ENCODE measurements at regions not wholly inside any gene's neighbourhood (a gene's known extent, or its start where the extent isn't known, plus 50 kb on each side); places are given as distances from the start of the nearest gene placed in this dataset.

- DNase-seq, result no peak
These were observed 801.9 kb downstream of the TECRL start for GRCh38 chr4:63607169-63607872.

GRCh38 chr4:63589796-63590195, 819.5 kb downstream of the TECRL start:
- DNase-seq, result no peak

GRCh38 chr4:63583561-63583960, 825.7 kb downstream of the TECRL start:
- no peak for DNase-seq

- no peak for DNase-seq
These were observed 826.2 kb downstream of the TECRL start for GRCh38 chr4:63583007-63583406.

DNA sequence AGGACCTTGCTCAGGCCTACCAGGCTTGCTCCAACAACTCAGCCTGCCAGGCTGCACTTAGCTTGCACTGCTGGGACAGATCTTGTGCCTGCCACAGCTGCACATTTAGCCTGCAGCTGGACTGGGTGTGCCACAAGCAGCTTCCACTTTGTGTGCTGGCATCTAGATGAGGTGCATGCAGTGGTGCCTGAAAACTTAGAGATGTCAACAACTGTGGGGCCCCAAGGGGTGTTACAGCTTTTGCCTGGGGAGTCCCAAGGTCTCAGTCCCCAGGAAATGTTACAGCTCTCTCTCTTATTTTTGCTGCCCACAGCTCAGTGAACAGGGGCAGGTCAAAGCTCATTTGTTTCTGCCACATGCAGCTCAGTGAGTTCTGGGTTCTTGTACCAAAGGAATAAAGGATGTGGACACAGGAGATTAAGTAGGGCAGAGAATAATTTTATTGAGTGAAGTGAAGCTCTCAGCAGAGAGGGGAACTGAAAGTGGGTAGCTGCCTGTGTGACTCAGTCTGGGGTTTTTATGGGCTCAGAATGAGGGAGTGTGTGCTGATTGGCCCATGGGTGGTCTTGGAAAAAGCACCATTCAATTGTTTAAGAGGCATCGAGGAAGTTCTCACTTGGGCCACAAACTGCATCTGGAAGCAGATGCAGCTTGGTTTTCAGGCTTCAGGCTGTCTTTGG, 828.3 kb downstream of the TECRL start:
- DNase-seq, result no peak

GRCh38 chr4:63578383-63578782, 830.9 kb downstream of the TECRL start:
- DNase-seq, result no peak

DNA sequence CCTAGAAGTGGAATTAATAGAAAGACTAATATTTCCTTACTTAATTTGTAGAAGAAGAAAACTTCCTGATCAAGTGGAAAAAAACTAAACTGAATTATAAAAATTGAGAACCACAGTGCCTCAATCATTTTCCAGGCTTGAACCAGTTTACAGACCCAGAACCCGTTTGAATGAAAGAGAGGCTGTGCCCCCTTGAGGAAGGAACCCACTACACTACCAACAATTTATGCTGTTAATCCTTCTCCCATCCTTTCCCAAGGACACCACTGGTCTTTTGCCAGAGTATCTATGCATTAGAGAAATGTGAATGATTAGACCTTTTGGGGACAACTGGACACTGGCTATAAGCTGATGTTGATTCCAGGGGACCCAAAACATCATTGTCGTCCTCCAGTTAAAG, 842.6 kb downstream of the TECRL start:
- DNase-seq, result no peak

DNA sequence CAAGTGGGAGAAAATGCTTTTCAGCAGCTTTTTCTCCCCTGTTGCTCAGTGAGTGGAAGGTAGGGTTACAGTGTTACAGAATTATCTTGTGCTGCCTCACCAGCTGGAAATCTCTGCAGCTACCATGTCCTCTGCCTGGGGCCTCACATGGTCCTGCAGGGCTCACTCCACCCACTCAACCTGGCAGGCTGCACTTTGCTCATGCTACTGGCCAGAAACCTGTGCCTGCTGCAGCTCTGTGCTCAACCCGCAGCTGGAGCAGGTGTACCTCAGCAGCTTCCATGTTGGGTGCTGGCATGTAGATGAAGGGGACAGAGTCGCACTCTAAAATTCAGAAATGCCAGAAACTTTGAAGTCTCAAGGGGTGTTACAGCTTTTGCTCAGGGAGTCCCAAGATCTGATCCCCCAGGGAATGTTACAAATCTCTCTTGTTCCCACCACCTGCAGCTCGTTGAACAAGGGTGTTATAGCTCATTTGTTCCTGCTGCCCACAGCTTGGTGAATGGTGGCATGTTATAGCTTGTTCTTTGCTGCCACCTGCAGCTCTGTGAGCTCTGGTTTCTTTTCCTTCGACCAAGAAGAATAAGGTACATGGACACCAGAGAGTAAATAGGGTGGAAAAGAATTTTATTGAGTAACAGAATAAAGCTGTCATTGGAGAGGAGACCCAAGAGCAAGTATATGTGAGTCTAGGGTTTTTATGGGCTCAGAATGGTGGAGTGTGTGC, 845.8 kb downstream of the TECRL start:
- no peak for DNase-seq

- DNase-seq, result no peak
These were observed 850.5 kb downstream of the TECRL start for GRCh38 chr4:63558709-63559108.

DNA sequence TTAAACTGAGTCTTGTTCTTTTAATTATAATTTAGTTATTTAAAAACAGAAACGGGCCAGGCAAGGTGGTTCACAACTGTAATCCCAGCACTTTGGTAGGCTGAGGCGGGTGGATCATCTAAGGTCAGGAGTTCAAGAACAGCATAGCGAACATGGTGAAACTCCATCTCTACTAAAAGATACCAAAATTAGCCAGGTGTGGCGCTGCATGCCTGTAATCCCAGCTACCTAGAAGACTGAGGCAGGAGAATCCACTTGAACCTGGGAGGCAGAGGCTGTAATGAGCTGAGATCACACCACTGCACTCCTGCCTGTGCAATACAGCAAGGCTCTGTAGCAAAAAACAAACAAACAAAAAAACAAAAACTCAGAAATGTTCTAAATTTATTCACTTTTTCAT, 852.9 kb downstream of the TECRL start:
- no peak for DNase-seq

DNA sequence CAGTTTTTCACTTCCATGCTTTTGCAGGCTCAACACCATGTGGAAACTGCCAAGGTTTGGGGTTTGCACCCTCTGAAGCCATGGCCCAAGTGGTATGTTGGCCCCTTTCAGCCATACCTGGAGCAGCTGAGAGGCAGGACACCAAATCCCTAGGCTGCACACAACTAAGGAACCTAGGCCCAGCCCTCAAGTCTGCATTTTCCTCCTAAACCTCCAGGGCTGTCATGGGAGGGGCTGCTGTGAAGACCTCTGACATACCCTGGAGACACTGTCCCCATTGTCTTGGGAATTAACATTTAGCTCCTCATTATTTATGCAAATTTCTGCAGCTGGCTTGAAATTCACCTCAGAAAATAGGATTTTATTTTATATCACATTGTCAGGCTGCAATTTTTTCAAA, 856.1 kb downstream of the TECRL start:
- DNase-seq, result no peak

DNA sequence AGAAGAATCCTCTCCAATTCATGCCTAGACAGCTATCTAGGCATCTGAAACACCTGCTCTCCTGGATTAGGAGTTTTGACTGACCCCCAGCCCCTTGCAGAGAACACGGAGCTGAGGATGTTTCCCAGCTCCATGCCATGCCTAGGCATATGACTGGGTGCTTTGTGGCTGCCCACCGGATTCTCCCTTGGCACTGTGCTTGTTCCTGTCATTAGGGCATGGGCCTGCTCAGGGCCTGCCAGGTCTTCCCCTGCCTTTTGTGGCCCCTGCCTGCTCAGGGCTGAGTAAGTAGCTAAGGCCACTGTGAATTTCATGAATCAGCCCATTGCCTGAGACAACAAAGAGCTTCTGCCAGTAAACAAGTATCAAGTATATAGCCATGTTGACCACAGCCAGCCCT, 867.4 kb downstream of the TECRL start:
- no peak for DNase-seq

DNA sequence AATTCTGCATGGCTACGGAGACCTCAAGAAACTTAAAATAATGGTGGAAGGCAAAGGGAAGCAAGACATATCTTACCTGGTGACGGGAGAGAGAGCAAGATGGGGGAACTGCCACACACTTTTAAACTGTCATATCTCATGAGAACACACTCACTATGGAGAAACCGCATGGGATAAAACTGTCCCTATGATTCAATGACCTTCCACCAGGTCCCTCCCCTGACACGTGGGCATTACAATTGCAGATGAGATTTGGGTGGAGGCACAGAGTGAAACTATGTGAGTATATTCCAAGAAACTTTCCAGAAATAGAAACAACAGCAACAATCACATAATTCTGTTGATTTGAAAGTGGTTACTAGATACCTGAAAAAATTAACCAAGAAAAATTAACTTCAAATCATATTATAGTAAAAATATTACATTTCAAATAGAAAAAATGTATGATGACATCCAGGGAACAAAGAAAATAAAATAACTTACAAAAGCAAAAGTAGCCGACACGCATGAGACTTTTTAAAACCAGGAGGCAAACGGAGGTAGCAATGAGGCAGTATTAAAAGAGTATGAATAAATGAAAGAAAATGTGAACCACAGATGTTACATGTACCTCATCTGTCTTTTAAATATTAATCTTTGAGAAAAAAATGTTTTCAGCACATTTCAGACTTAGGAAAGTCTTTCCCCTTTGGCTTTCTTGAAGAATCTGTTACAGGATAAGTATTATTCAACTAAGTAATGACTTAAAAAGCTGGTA, 879.5 kb downstream of the TECRL start:
- DNase-seq, result no peak

DNA sequence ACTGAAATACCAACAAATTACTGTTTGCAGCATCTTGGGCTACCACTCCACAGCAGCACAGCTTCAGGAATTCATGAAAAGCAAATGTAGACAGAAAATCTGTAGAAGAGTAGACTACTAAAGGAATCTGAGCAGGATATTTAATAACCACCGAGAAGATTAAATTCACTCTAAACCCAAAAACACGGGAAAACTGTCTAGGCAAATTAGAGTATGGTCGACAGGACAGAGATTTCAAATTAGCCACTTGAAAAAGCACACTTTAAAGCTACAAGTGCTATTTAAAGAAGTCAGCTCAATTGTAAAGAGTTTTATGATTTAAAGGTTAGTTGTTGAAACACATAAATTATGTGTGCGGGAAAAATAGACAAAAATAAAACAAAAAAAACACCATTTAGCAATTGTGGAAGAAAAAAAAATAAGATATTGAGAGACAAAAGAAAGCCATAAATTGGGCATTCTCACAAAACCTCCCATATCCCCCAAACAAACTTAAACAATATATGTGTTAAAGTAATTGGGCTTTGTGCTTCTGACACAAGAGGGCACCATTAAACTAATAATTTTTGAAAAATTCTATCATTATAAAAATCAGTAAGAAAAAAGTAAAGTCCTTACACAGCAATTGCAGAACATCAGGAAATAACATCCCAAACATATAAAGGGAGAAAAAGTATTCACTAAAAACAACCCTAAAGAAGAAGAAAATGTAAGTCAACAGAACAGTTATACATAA, 880.8 kb downstream of the TECRL start:
- DNase-seq, result no peak

- no peak for DNase-seq
These were observed 883.0 kb downstream of the TECRL start for GRCh38 chr4:63526251-63526650.

DNA sequence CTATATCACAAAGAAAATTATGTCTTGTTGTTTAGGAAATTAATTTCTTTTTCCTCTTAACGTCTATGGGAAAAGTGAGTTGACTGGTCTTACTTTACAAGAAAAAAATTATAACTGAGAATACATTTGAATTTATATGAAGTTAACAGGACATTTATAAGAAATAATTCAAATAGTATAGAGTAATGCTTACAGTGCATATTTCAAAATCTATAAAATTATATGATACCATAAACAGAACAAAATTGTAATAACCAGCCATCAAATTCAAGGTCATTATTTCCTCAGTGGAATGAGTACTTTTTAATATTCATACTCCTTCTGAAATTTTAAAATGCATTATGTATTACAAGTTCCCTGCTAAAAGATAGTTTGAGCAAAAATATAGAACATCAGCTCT, 884.5 kb downstream of the TECRL start:
- no peak for DNase-seq

- DNase-seq, result no peak
These were observed 903.4 kb downstream of the TECRL start for GRCh38 chr4:63505714-63506460.

DNA sequence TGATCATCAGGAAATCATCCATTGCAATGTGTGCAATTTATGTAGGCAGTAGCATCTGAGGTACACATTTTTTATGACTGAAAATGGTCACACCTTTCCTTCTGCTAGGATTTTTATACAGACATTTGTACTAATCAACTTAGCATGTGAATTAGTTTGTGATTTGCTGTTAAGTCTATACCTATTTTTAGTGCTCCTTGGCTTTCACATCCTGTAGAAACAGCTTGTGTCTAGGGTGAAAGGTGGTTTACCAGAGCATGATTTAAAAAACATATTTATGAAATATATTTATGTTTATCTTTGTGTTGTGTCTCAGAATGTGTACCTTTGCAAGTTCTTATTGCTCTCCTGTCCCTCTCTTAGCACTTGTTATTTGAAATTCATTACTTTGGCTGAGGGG, 916.0 kb downstream of the TECRL start:
- no peak for DNase-seq

DNA sequence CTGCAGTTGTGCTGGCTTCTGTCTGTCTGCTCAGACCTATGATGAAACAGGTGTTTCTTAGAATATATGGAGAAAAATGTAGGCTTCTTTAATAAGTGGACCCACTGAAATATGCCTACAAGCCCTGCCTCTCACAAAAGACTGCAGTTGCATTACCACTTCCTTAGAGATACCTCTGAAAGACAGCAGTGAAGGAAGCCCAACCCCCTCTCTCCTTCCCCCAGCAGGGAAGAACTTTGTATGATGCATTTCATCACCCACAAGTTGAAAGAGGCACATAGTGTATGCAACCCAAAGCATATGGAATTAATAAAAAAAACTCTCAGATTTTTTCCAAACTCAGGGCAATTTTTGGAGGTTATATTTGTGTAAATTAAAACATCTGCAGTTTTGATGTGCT, 916.7 kb downstream of the TECRL start:
- no peak for DNase-seq

DNA sequence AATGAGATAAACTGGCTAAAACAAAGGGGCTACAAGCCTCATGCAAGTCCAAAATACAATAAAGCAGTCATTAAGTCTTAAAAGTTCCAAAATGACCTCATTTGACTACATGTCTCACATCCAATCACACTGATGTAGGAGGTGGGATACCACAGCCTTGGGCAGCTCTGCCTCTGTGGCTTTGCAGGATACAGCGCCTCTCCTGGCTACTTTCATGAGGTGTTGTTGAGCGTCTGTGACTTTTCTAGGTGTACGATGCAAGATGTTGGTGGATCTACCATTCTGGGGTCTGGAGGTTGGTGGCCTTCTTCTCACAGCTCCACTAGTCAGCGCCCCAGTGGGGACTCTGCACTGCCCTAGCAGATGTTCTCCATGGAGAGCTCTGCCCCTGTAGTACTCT, 944.9 kb downstream of the TECRL start:
- no peak for DNase-seq

DNA sequence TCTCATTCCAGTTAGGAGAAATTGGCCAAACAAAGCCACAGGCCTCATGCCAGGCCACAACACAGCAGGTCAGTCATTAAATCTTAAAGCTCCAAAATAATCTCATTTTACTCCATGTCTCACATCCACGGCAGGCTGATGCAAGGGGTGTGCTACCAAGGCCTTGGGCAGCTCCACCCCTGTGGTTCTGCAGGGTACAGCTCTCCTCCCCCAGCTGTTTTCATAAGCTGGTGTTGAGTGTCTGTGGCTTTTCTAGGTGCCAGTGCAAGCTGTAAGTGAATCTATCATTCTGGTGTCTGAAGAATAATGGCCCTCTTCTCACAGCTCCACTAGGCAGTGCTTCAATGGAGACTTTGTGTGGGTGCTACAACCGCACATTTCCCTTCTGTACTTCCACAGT, 949.2 kb downstream of the TECRL start:
- DNase-seq, result no peak

- peak; percentile 35 for DNase-seq
These were observed 949.9 kb downstream of the TECRL start for GRCh38 chr4:63459329-63459728.

Measured in GF-D8 (cell line).